ENCODE measurements at regions not wholly inside any gene's neighbourhood (a gene's known extent, or its start where the extent isn't known, plus 50 kb on each side); places are given as distances from the start of the nearest gene placed in this dataset.

DNA sequence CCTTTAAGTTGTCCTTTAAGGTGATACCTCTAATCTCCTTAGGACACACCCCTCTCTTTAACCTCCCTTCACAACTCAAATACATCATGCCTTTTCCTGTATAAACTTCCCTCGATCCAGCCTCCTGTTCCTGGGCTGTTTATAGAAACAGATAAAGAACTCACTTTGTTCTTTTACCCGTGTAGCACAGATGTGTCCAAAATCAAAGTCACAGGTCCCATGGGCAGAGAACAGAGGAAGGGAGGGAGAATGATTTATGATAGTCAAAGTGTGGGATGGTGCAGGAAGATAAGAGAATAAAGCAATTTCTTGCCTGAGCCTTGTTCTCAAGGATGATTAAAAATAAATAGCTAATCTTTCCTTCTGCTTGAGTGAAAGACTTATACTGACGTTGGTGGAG lies 50.3 kb upstream of the CABCOCO1 start:
- TF ChIP-seq, protein P1, sequence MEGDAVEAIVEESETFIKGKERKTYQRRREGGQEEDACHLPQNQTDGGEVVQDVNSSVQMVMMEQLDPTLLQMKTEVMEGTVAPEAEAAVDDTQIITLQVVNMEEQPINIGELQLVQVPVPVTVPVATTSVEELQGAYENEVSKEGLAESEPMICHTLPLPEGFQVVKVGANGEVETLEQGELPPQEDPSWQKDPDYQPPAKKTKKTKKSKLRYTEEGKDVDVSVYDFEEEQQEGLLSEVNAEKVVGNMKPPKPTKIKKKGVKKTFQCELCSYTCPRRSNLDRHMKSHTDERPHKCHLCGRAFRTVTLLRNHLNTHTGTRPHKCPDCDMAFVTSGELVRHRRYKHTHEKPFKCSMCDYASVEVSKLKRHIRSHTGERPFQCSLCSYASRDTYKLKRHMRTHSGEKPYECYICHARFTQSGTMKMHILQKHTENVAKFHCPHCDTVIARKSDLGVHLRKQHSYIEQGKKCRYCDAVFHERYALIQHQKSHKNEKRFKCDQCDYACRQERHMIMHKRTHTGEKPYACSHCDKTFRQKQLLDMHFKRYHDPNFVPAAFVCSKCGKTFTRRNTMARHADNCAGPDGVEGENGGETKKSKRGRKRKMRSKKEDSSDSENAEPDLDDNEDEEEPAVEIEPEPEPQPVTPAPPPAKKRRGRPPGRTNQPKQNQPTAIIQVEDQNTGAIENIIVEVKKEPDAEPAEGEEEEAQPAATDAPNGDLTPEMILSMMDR (IDR thresholded peaks at IDR 0.05; ENCODE audit: extremely low read depth, insufficient read depth, missing control alignments), result no peak
- in situ Hi-C loops (cut with MboI; ENCODE audit: low pct_unique_long_range_greater_than_20kb, low sequenced_read_pairs, unreplicated experiment), result no loop called here
- no peak for DNase-seq (ENCODE audit: low spot score)

GRCh38 chr10:61612009-61612408 lies 50.7 kb upstream of the CABCOCO1 start:
- DNase-seq (ENCODE audit: low spot score), result no peak
- TF ChIP-seq, protein P1 (IDR thresholded peaks at IDR 0.05; ENCODE audit: extremely low read depth, insufficient read depth, missing control alignments), result no peak
- in situ Hi-C loops (cut with MboI; ENCODE audit: low pct_unique_long_range_greater_than_20kb, low sequenced_read_pairs, unreplicated experiment), result no loop called here

DNA sequence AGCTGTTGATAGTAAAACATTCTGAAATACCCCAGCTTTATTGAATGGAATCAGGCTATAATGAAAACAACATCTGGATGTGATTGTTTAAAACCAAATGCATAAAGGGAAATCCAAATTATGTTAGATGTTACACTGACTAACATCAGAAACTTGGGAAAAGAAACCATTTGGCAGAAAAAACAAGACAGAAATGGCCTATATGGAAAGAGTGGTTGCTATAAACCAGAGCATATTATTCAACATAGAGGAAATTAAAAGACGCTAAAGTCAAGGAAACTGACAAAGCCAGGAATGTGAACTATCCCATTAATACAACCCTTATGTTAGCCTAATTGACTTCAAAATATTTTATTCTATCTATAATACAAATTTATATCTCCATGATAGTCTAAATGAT lies 53.0 kb upstream of the CABCOCO1 start:
- TF ChIP-seq, protein P1 (IDR thresholded peaks at IDR 0.05; ENCODE audit: extremely low read depth, insufficient read depth, missing control alignments), result no peak
- in situ Hi-C loops (cut with MboI; ENCODE audit: low pct_unique_long_range_greater_than_20kb, low sequenced_read_pairs, unreplicated experiment), result no loop called here
- DNase-seq (ENCODE audit: low spot score), result no peak

GRCh38 chr10:61608255-61609033 lies 54.3 kb upstream of the CABCOCO1 start:
- no peak for DNase-seq (ENCODE audit: low spot score)
- in situ Hi-C loops (cut with MboI; ENCODE audit: low pct_unique_long_range_greater_than_20kb, low sequenced_read_pairs, unreplicated experiment), result no loop called here
- TF ChIP-seq, protein P1 (IDR thresholded peaks at IDR 0.05; ENCODE audit: extremely low read depth, insufficient read depth, missing control alignments), result no peak

GRCh38 chr10:61606959-61607907 lies 55.5 kb upstream of the CABCOCO1 start:
- DNase-seq (ENCODE audit: low spot score), result no peak
- TF ChIP-seq, protein P1 (IDR thresholded peaks at IDR 0.05; ENCODE audit: extremely low read depth, insufficient read depth, missing control alignments), result peak; percentile 44
- in situ Hi-C loops (cut with MboI; ENCODE audit: low pct_unique_long_range_greater_than_20kb, low sequenced_read_pairs, unreplicated experiment), result no loop called here

GRCh38 chr10:61605221-61605620 lies 57.5 kb upstream of the CABCOCO1 start:
- TF ChIP-seq, protein P1 (IDR thresholded peaks at IDR 0.05; ENCODE audit: extremely low read depth, insufficient read depth, missing control alignments), result no peak
- DNase-seq (ENCODE audit: low spot score), result no peak
- in situ Hi-C loops (cut with MboI; ENCODE audit: low pct_unique_long_range_greater_than_20kb, low sequenced_read_pairs, unreplicated experiment), result no loop called here
